IMR-90 (cell line): ENCODE measurements at regions not wholly inside any gene's neighbourhood (a gene's known extent, or its start where the extent isn't known, plus 50 kb on each side); places are given as distances from the start of the nearest gene placed in this dataset.

ENCODE experiments used
- CTCF ChIP-seq: conservative IDR thresholded peaks from 2 replicates; pipeline ENCODE4 v1.5.1; 2012; ENCODE audit warnings: mild to moderate bottlenecking, low read depth, low read length, improper control_type of control experiment
- TF ChIP-seq, protein P1 (sequence below): fragments of 150-350 bp; IDR thresholded peaks from 2 replicates; pipeline ENCODE4 v1.6.1; 2017; ENCODE audit warnings: mild to moderate bottlenecking, antibody characterized with exemption, low read length, low read depth

DNA sequence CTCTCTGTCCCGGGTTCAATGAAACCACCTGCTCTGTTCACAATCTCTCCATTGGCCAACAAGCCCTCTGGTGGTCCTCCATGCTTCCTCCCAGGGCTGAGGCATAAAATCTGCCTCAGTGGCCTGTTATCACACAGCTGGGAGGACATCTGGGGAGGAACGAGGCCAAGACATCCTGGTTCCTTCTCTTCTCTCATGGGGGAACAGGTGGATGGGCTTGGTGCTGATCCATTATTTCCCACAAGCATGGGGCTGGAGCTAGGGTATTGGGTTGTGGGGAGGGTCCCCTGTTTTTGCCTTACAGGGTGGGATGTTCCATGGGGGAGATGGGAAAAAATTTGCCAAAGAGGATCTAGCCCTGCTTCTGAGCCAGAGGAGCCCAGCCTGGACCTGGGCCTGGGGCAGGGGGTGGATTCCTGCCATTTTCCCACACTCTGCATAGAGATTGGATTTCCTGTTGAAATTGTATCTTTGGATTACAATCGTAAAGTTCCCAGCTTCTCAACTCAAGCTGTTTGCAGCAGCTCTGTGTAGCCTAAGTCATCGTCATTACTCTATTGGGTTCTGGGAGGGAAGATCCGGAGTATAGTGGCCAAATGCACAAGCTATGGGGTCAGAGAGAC is 124.7 kb downstream of the NAV1 start:
- no peak for TF ChIP-seq CTCF
- TF ChIP-seq, protein P1, sequence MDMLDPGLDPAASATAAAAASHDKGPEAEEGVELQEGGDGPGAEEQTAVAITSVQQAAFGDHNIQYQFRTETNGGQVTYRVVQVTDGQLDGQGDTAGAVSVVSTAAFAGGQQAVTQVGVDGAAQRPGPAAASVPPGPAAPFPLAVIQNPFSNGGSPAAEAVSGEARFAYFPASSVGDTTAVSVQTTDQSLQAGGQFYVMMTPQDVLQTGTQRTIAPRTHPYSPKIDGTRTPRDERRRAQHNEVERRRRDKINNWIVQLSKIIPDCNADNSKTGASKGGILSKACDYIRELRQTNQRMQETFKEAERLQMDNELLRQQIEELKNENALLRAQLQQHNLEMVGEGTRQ = no peak
